Fibroblast of mammary gland (primary cell): ENCODE measurements at regions not wholly inside any gene's neighbourhood (a gene's known extent, or its start where the extent isn't known, plus 50 kb on each side); places are given as distances from the start of the nearest gene placed in this dataset.

Source experiments
- DNase-seq: peaks from one replicate; pipeline ENCODE4 v3.0.0-alpha.2; 2010; ENCODE audit warnings: low read depth
- H3K4me3 ChIP-seq: 2 replicates; pipeline ENCODE4 v1.5.1; 2011; ENCODE audit warnings: low read depth, mild to moderate bottlenecking, low read length, moderate library complexity; ENCODE audit not compliant: control insufficient read depth
- TF ChIP-seq, protein P1 (sequence below): conservative IDR thresholded peaks from 2 replicates; pipeline ENCODE4 v1.5.1; 2011; ENCODE audit warnings: low read depth, low read length, inconsistent platforms; ENCODE audit not compliant: control insufficient read depth, insufficient read depth

DNA sequence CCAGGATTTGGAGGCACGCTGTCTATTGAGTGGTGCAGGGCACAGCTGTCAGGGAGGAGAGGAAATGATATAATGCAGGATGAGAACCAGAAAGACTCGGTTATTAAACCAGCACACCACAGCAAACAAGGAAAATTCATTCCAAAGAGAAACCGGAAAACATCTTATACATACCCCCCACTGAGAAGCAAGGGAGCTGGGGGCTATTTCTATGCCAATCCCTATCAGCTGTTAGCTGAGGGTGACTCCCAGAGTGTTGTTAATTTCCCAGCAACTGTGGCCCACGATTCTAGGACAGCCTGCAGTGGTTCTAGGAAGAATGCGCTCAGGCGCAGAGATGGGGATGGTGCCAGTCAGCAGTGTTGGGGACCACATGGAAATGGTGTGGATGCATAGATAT, 467.3 kb downstream of the PMP22 start:
- no peak overlapping the region for H3K4me3 ChIP-seq
- TF ChIP-seq, protein P1, sequence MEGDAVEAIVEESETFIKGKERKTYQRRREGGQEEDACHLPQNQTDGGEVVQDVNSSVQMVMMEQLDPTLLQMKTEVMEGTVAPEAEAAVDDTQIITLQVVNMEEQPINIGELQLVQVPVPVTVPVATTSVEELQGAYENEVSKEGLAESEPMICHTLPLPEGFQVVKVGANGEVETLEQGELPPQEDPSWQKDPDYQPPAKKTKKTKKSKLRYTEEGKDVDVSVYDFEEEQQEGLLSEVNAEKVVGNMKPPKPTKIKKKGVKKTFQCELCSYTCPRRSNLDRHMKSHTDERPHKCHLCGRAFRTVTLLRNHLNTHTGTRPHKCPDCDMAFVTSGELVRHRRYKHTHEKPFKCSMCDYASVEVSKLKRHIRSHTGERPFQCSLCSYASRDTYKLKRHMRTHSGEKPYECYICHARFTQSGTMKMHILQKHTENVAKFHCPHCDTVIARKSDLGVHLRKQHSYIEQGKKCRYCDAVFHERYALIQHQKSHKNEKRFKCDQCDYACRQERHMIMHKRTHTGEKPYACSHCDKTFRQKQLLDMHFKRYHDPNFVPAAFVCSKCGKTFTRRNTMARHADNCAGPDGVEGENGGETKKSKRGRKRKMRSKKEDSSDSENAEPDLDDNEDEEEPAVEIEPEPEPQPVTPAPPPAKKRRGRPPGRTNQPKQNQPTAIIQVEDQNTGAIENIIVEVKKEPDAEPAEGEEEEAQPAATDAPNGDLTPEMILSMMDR: no peak
- DNase-seq: no peak

DNA sequence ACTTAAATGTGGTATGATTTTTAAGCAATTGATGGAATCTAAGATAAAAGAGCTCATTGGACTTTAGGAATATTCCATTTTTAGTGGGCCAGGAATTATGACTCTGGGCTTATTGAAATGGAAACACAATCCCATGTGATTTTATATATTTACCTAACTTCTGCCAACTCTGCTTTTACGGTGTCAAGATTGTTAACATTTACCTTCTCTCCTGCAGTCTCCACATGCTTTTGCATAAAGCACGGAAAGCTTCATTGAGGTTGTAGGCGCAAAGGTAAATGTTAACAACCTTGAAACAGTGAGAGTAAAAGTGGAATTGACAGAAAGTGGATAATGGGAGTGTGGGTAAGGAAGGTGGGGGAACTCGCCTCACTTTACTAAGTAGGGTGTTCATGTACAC, 468.1 kb downstream of the PMP22 start:
- TF ChIP-seq, protein P1: no peak
- no peak overlapping the region for H3K4me3 ChIP-seq
- no peak for DNase-seq

DNA sequence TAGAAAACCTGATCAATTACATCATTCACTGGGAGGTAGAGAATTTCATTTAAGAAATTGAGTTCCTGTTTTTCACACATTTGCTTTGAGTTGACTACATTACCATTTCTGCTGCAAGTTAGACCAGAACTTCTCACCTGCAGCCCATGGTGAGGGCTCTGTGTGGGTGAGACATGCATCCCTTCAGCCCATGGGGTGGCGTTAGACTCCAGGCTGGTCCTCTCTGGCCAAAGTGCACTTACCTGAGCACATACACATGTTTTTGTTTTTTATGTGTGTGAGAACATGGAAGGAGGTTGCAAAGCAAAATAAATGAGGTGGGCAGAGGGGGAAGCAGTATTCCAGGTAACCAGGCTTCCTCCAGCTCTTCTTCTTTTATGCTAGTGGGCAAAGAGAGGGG, 470.2 kb downstream of the PMP22 start:
- DNase-seq: no peak
- H3K4me3 ChIP-seq: no peak overlapping the region
- TF ChIP-seq, protein P1: no peak

DNA sequence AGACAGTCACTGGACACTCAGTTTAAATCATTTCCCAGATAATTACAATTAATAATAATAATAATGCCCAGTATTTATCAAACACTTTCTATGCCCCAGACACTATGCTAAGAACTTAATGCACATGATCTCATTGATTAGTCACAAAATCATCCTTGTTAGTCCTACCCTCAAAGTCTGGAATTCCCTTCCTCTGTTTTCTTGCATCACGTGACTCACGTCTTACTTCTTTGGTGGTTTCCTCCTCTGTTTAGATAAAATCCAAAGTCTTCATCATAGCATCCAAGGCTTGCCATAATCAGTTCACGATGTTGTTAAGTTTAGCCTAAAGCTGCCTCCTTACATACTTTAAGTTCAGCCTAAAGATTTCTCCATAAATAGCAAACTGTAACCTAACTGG, 471.9 kb downstream of the PMP22 start:
- TF ChIP-seq, protein P1: no peak
- DNase-seq: peak; percentile 88

DNA sequence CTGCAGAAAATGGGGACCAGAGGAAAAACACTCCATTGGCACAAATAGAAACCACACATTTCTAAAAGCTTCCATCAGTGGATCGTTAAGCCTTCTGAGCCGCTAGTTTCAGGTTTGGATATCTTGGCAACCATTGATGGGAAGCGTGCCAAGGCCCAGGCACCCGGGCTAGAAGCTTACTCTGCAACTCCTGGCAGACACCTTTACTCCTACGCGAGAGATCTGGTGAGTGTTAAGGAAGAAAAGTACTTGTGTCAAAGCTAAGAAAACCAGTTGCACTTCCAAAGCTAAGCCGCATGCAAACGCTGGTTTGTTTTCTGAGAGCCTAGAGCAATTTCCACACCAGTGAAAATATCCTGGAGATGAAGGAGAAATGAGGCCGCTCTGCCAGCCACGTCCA, 472.4 kb downstream of the PMP22 start:
- peak; percentile 67 for DNase-seq
- TF ChIP-seq, protein P1: no peak
- H3K4me3 ChIP-seq: no peak overlapping the region

More for the DNA sequence above, 471.9 kb downstream of the PMP22 start:
- H3K4me3 ChIP-seq: no peak overlapping the region

DNA sequence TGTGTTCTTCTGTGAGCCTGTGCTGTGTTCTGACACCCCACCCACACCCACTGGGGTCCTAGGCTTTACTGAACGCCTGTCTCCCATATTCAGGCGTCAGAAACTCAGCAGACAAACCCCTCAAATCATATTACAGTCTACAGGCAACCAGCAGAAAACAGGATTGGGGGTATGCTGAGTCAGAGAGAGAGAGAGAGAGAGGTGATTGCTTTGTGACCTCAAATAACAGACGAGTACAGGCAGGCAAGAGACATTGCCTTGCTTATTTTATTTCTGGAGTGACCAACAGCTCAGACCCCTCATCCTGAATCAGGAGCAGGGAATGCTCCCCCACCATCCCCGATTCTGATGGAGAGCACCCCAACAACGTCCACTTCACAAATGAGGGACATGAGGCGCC, 473.9 kb downstream of the PMP22 start:
- DNase-seq: peak; percentile 30
- TF ChIP-seq, protein P1: no peak
- H3K4me3 ChIP-seq: no peak overlapping the region

DNA sequence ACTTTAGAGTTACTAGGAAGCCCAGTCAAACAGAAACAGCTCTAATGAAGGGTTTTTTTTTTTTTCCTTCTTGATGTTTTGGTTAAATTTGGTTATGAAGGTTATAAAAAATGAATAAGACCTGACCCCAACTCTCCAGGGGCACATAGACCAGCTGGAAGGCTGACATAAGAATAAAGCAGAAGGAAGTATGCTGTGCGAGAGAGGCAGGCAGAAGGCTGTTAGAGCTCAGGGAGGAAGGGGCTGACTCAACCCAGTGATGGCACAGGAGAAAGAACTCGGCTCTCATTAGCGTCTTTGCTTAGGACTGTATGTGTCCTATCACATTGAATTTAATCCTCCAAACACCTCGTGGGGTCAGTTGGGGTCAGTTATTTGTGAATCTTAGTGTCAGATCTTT, 474.6 kb downstream of the PMP22 start:
- no peak overlapping the region for H3K4me3 ChIP-seq
- TF ChIP-seq, protein P1: no peak
- peak; percentile 75 for DNase-seq
